NB4 (cell line): ENCODE measurements at regions not wholly inside any gene's neighbourhood (a gene's known extent, or its start where the extent isn't known, plus 50 kb on each side); places are given as distances from the start of the nearest gene placed in this dataset.

ENCODE experiments used
- CTCF ChIP-seq: IDR thresholded peaks from one replicate; pipeline ENCODE4 v1.5.1; 2012; ENCODE audit warnings: low read depth, low read length
- MYC ChIP-seq: IDR thresholded peaks from 2 replicates; pipeline ENCODE4 v1.6.1; 2011; ENCODE audit warnings: low read depth, low read length
- POLR2A ChIP-seq: IDR thresholded peaks from 2 replicates; pipeline ENCODE4 v1.6.1; 2011; ENCODE audit warnings: mild to moderate bottlenecking; ENCODE audit not compliant: insufficient read length; ENCODE audit errors: extremely low read depth

- TF ChIP-seq CTCF: no peak
- no peak for TF ChIP-seq POLR2A
- TF ChIP-seq MYC: no peak
Observed at GRCh38 chr15:29380466-29380865, 110.8 kb upstream of the NSMCE3 start.
